Neural crest cell (in vitro differentiated cells): ENCODE measurements at regions not wholly inside any gene's neighbourhood (a gene's known extent, or its start where the extent isn't known, plus 50 kb on each side); places are given as distances from the start of the nearest gene placed in this dataset.

Source experiments
- DNase-seq: peaks from one replicate; pipeline ENCODE4 v3.0.0; 2021; ENCODE audit warnings: low read depth, mixed read lengths, low spot score
- H3K27ac Mint-ChIP-seq: one replicate; pipeline ENCODE4 v1.8.0; 2021; ENCODE audit warnings: mild to moderate bottlenecking, mixed read lengths; ENCODE audit not compliant: unreplicated experiment
- H3K27me3 Mint-ChIP-seq: 2 replicates; pipeline ENCODE4 v1.8.0; 2021; ENCODE audit warnings: low read depth, mild to moderate bottlenecking, mixed read lengths
- H3K36me3 Mint-ChIP-seq: 2 replicates; pipeline ENCODE4 v1.8.0; 2021; ENCODE audit warnings: low read depth, mild to moderate bottlenecking, mixed read lengths
- H3K4me1 Mint-ChIP-seq: 2 replicates; pipeline ENCODE4 v1.8.0; 2021; ENCODE audit warnings: mixed read lengths
- H3K4me3 Mint-ChIP-seq: one replicate; pipeline ENCODE4 v1.8.0; 2021; ENCODE audit warnings: mild to moderate bottlenecking, mixed read lengths
- H3K9me3 Mint-ChIP-seq: 2 replicates; pipeline ENCODE4 v1.8.0; 2021; ENCODE audit warnings: mixed read lengths
- TF ChIP-seq, protein P1 (sequence below): fragments of 200-600 bp; sonication (generic); conservative IDR thresholded peaks from 2 replicates; pipeline ENCODE4 v1.5.0; 2021; ENCODE audit warnings: antibody characterized with exemption, mild to moderate bottlenecking

DNA sequence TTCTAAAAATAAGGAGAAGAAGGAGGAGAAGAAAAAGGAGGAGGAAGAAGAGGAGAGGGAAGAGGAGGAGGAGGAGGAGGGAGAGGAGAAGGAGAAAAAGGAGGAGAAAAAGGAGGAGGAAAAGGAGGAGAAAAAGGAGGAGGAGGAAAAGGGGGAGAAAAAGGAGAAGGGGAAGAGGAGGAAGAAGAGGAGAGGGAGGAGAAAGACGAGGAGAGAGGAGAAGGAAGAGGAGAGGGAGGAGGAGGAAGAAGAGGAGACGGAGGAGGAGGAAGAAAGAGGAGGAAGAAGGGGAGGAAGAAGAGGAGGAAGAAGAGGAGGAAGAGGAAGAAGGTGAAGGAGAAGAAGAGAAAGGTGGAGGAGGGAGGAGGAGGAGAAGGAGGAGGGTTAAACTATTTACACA is 210.2 kb upstream of the TRPM3 start:
- no peak for DNase-seq
- H3K4me1 Mint-ChIP-seq = no peaks in the 10 kb centered on the region
- H3K36me3 Mint-ChIP-seq = no peaks in the 10 kb centered on the region
- H3K27ac Mint-ChIP-seq = no peak overlapping the region
- no peak overlapping the region for H3K4me3 Mint-ChIP-seq
- H3K9me3 Mint-ChIP-seq = no peaks in the 10 kb centered on the region
- TF ChIP-seq, protein P1, sequence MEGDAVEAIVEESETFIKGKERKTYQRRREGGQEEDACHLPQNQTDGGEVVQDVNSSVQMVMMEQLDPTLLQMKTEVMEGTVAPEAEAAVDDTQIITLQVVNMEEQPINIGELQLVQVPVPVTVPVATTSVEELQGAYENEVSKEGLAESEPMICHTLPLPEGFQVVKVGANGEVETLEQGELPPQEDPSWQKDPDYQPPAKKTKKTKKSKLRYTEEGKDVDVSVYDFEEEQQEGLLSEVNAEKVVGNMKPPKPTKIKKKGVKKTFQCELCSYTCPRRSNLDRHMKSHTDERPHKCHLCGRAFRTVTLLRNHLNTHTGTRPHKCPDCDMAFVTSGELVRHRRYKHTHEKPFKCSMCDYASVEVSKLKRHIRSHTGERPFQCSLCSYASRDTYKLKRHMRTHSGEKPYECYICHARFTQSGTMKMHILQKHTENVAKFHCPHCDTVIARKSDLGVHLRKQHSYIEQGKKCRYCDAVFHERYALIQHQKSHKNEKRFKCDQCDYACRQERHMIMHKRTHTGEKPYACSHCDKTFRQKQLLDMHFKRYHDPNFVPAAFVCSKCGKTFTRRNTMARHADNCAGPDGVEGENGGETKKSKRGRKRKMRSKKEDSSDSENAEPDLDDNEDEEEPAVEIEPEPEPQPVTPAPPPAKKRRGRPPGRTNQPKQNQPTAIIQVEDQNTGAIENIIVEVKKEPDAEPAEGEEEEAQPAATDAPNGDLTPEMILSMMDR = no peak
- peaks cover 3% of the 10 kb centered on the region for H3K27me3 Mint-ChIP-seq

DNA sequence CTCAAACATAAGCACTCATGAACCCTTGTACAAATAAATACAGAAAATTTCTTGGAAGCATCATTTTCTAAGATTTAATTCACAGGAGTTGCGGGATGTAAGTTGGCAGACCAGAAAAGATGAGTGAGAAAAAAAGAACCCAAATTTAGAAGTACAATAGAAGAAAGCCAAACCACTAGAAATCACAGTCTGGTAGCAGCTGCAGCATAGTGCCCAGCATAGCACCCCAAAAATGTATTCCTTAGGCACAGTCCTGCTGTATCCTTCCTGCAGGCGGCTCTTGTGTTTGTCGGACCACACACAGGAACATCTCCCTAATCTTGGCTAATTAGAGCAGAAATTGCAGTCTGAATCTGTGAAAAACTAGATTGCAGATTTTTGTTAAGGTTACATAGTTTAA is 208.5 kb upstream of the TRPM3 start:
- TF ChIP-seq, protein P1 = no peak
- Mint-ChIP-seq H3K27me3 (peaks cover 3% of the 10 kb centered on the region), H3K4me1 (no peaks in the 10 kb centered on the region), H3K9me3 (no peaks in the 10 kb centered on the region), H3K36me3 (no peaks in the 10 kb centered on the region), H3K4me3 (no peak overlapping the region), H3K27ac (no peak overlapping the region)
- no peak for DNase-seq

DNA sequence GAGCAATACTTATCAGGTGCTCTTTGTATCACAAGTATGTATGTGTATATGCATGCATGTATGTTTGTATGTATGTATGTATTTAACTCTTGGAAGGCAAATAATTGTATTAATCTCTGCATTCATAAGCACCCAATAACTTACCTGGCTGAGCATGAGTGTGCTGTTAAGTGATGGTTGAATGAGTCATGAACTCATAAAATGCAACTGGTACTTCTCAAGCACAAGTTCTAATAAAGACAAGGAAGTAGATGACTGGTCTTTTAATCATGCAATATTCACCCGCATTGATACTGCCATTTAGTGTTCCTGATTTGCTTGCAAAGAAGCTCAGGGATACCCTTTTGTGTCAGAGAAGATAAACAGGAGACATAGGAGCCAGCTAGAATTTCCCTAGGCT is 204.9 kb upstream of the TRPM3 start:
- H3K4me1 Mint-ChIP-seq = no peaks in the 10 kb centered on the region
- H3K4me3 Mint-ChIP-seq = no peak overlapping the region
- TF ChIP-seq, protein P1 = no peak
- H3K27me3 Mint-ChIP-seq = no peaks in the 10 kb centered on the region
- no peaks in the 10 kb centered on the region for H3K36me3 Mint-ChIP-seq
- DNase-seq = no peak
- H3K9me3 Mint-ChIP-seq = no peaks in the 10 kb centered on the region
- H3K27ac Mint-ChIP-seq = no peak overlapping the region

GRCh38 chr9:71323357-71323756 is 201.9 kb upstream of the TRPM3 start:
- Mint-ChIP-seq H3K27me3 (no peaks in the 10 kb centered on the region), H3K4me1 (no peaks in the 10 kb centered on the region), H3K4me3 (no peak overlapping the region), H3K9me3 (peaks cover 5% of the 10 kb centered on the region), H3K27ac (no peak overlapping the region), H3K36me3 (no peaks in the 10 kb centered on the region)
- TF ChIP-seq, protein P1 = no peak
- DNase-seq = no peak

DNA sequence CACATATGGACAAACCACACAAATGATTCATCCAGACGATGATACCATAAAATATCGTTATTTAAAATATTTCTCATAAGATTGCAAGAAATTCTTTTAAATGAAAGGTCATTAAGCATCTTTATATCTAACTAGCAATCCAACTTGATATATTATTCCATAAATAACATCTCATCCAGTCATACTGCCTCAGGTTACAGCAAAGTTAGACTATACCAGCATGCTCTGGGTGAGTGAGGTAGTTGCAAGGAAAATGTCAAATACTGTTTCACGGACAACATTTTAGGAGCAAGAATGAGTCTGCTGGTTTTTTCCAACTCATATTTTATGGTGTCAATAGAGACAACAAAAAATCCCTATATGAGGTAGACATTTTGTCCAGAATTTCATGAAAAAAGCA is 200.9 kb upstream of the TRPM3 start:
- TF ChIP-seq, protein P1 = no peak
- no peak for DNase-seq
- no peaks in the 10 kb centered on the region for H3K36me3 Mint-ChIP-seq
- H3K4me1 Mint-ChIP-seq = no peaks in the 10 kb centered on the region
- peaks cover 5% of the 10 kb centered on the region for H3K9me3 Mint-ChIP-seq
- no peak overlapping the region for H3K27ac Mint-ChIP-seq
- no peak overlapping the region for H3K4me3 Mint-ChIP-seq
- H3K27me3 Mint-ChIP-seq = no peaks in the 10 kb centered on the region

DNA sequence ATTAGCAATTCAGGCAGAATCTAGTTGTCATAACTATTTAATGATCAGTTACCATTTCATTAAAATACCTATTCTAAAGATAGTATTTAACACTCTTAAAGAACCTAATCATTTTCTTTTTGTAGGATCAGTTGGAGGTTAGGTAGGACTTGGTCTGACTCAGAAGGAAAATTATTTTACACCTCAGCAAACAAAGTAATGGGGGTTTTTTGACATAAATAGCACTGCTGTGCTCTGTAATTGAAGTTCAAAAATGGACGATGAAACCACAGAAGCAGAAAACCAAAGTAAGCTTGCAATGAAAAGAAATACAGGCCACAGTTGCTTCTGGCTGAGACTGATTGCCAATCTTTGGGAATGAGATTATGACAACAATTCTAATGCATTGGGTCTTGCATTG is 187.0 kb upstream of the TRPM3 start:
- Mint-ChIP-seq H3K4me1 (no peaks in the 10 kb centered on the region), H3K27me3 (no peaks in the 10 kb centered on the region), H3K9me3 (no peaks in the 10 kb centered on the region), H3K36me3 (no peaks in the 10 kb centered on the region), H3K27ac (no peak overlapping the region), H3K4me3 (no peak overlapping the region)
- no peak for DNase-seq
- TF ChIP-seq, protein P1 = no peak
